Liver (tissue), 3 donors: ENCODE measurements at regions not wholly inside any gene's neighbourhood (a gene's known extent, or its start where the extent isn't known, plus 50 kb on each side); places are given as distances from the start of the nearest gene placed in this dataset.

Experiments
- FOXA1 ChIP-seq: IDR thresholded peaks from 2 replicates; pipeline ENCODE4 v1.6.1; 2016; ENCODE audit warnings: antibody characterized with exemption
- GABPA ChIP-seq, 2 donors: IDR thresholded peaks in 1 of 2; conservative IDR thresholded peaks in 1 of 2; 2 replicates each; pipeline ENCODE4 v1.6.1; 2016; ENCODE audit warnings: antibody characterized with exemption in 2 of 2, mild to moderate bottlenecking in 1 of 2, moderate library complexity in 1 of 2
- JUND ChIP-seq, 2 donors: IDR thresholded peaks; 2 replicates each; pipeline ENCODE4 v1.6.1; 2016; ENCODE audit warnings: antibody characterized with exemption in 2 of 2
- NR2F2 ChIP-seq: IDR thresholded peaks from 2 replicates; pipeline ENCODE4 v1.6.1; 2016; ENCODE audit warnings: antibody characterized with exemption
- RAD21 ChIP-seq, 2 donors: IDR thresholded peaks; 2 replicates each; pipeline ENCODE4 v1.6.1; 2016; ENCODE audit warnings: antibody characterized with exemption in 2 of 2, mild to moderate bottlenecking in 2 of 2
- RXRA ChIP-seq, 2 donors: IDR thresholded peaks; 2 replicates each; pipeline ENCODE4 v1.6.1; 2017 to 2018; ENCODE audit warnings: antibody characterized with exemption in 2 of 2, mild to moderate bottlenecking in 1 of 2
- SP1 ChIP-seq: IDR thresholded peaks from 2 replicates; pipeline ENCODE4 v1.6.1; 2018; ENCODE audit warnings: antibody characterized with exemption, mild to moderate bottlenecking
- TAF1 ChIP-seq: conservative IDR thresholded peaks from 2 replicates; pipeline ENCODE4 v1.6.1; 2016; ENCODE audit warnings: antibody characterized with exemption, mild to moderate bottlenecking
- TF ChIP-seq, protein P1 (sequence below): IDR thresholded peaks from 2 replicates; pipeline ENCODE4 v1.6.1; 2016; ENCODE audit warnings: antibody characterized with exemption, mild to moderate bottlenecking
- TF ChIP-seq, protein P2 (sequence below): fragments of 150-350 bp; IDR thresholded peaks from 2 replicates; pipeline ENCODE4 v1.5.1; 2017; ENCODE audit warnings: improper control_type of control experiment, low read depth, low read length; ENCODE audit not compliant: missing input control
- TF ChIP-seq, protein P3 (sequence below): IDR thresholded peaks from 2 replicates; pipeline ENCODE4 v1.6.1; 2016; ENCODE audit warnings: antibody characterized with exemption
- donor health status: healthy.
- donor health status: healthy.

DNA sequence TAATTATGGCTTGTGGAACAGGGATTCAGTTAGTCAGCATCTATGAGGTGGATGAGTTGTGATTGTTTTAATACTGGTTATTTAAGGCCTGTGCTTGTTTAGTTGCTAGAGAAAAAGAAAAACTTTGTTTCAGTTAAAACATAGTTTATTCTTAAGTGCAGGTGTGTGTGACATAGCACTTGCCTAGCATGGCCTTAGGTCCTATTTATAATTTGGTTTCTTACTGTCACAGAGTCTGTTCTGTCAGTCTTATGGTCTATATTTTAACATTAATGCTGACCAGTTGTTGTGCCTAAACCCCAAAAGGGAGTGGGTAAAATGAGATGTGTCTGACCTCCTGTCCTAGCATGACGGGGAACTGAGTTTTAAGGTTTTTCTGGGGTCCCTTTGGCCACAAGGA, 486.3 kb downstream of the ZIC1 start:
- TF ChIP-seq, protein P1, sequence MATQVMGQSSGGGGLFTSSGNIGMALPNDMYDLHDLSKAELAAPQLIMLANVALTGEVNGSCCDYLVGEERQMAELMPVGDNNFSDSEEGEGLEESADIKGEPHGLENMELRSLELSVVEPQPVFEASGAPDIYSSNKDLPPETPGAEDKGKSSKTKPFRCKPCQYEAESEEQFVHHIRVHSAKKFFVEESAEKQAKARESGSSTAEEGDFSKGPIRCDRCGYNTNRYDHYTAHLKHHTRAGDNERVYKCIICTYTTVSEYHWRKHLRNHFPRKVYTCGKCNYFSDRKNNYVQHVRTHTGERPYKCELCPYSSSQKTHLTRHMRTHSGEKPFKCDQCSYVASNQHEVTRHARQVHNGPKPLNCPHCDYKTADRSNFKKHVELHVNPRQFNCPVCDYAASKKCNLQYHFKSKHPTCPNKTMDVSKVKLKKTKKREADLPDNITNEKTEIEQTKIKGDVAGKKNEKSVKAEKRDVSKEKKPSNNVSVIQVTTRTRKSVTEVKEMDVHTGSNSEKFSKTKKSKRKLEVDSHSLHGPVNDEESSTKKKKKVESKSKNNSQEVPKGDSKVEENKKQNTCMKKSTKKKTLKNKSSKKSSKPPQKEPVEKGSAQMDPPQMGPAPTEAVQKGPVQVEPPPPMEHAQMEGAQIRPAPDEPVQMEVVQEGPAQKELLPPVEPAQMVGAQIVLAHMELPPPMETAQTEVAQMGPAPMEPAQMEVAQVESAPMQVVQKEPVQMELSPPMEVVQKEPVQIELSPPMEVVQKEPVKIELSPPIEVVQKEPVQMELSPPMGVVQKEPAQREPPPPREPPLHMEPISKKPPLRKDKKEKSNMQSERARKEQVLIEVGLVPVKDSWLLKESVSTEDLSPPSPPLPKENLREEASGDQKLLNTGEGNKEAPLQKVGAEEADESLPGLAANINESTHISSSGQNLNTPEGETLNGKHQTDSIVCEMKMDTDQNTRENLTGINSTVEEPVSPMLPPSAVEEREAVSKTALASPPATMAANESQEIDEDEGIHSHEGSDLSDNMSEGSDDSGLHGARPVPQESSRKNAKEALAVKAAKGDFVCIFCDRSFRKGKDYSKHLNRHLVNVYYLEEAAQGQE, result no peak
- TF ChIP-seq SP1 (no peak), RAD21 (IDR thresholded peaks at IDR 0.05) (no peak), RXRA (IDR thresholded peaks at IDR 0.05) (no peak), JUND (IDR thresholded peaks at IDR 0.05) (no peak), FOXA1 (no peak), TAF1 (no peak), NR2F2 (no peak), GABPA (IDR thresholded peaks at IDR 0.05 in 1 of 2, conservative IDR thresholded peaks at IDR 0.05 in 1 of 2) (no peak)
- TF ChIP-seq, protein P2, sequence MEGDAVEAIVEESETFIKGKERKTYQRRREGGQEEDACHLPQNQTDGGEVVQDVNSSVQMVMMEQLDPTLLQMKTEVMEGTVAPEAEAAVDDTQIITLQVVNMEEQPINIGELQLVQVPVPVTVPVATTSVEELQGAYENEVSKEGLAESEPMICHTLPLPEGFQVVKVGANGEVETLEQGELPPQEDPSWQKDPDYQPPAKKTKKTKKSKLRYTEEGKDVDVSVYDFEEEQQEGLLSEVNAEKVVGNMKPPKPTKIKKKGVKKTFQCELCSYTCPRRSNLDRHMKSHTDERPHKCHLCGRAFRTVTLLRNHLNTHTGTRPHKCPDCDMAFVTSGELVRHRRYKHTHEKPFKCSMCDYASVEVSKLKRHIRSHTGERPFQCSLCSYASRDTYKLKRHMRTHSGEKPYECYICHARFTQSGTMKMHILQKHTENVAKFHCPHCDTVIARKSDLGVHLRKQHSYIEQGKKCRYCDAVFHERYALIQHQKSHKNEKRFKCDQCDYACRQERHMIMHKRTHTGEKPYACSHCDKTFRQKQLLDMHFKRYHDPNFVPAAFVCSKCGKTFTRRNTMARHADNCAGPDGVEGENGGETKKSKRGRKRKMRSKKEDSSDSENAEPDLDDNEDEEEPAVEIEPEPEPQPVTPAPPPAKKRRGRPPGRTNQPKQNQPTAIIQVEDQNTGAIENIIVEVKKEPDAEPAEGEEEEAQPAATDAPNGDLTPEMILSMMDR, result no peak
- TF ChIP-seq, protein P3, sequence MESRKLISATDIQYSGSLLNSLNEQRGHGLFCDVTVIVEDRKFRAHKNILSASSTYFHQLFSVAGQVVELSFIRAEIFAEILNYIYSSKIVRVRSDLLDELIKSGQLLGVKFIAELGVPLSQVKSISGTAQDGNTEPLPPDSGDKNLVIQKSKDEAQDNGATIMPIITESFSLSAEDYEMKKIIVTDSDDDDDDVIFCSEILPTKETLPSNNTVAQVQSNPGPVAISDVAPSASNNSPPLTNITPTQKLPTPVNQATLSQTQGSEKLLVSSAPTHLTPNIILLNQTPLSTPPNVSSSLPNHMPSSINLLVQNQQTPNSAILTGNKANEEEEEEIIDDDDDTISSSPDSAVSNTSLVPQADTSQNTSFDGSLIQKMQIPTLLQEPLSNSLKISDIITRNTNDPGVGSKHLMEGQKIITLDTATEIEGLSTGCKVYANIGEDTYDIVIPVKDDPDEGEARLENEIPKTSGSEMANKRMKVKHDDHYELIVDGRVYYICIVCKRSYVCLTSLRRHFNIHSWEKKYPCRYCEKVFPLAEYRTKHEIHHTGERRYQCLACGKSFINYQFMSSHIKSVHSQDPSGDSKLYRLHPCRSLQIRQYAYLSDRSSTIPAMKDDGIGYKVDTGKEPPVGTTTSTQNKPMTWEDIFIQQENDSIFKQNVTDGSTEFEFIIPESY, result no peak
